OCI-LY7 (cell line): ENCODE measurements at regions not wholly inside any gene's neighbourhood (a gene's known extent, or its start where the extent isn't known, plus 50 kb on each side); places are given as distances from the start of the nearest gene placed in this dataset.

Experiments used
- CTCF ChIP-seq: fragments of 200-600 bp; sonication (generic); conservative IDR thresholded peaks from 2 replicates; pipeline ENCODE4 v1.5.1; 2014; ENCODE audit warnings: mild to moderate bottlenecking, antibody characterized with exemption, low read length, moderate library complexity, mixed read lengths
- EZH2phosphoT487 ChIP-seq: fragments of 200-600 bp; sonication (generic); IDR thresholded peaks from 2 replicates; pipeline ENCODE4 v1.6.1; 2018; ENCODE audit warnings: low read depth, borderline replicate concordance, mild to moderate bottlenecking, mixed run types, antibody characterized with exemption, low read length, moderate library complexity, mixed read lengths

GRCh38 chr12:78457938-78458337 is 406.6 kb upstream of the SYT1 start:
- TF ChIP-seq CTCF, result no peak
- no peak for TF ChIP-seq EZH2phosphoT487
